Smooth muscle cell (in vitro differentiated cells): ENCODE measurements at regions not wholly inside any gene's neighbourhood (a gene's known extent, or its start where the extent isn't known, plus 50 kb on each side); places are given as distances from the start of the nearest gene placed in this dataset.

Source experiments
- DNase-seq: peaks from one replicate; lab custom pipeline; 2025; ENCODE audit not compliant: unreplicated experiment; lab: John Stamatoyannopoulos, UW
- H2AFZ ChIP-seq: fragments of 200-600 bp; sonication (generic); 2 replicates; pipeline ENCODE4 v1.6.0; 2016; ENCODE audit warnings: antibody characterized with exemption, low read depth, mild to moderate bottlenecking
- H3F3A ChIP-seq: fragments of 200-600 bp; sonication (generic); 2 replicates; pipeline ENCODE4 v1.6.0; 2017; ENCODE audit warnings: antibody characterized with exemption, low read depth
- H3K27ac ChIP-seq: fragments of 200-600 bp; sonication (generic); 2 replicates; pipeline ENCODE4 v1.5.1; 2016; ENCODE audit warnings: low read depth, mild to moderate bottlenecking
- H3K27me3 ChIP-seq: fragments of 200-600 bp; sonication (generic); 2 replicates; pipeline ENCODE4 v1.6.1; 2016; ENCODE audit warnings: low read depth, mild to moderate bottlenecking
- H3K36me3 ChIP-seq: fragments of 200-600 bp; sonication (generic); 2 replicates; pipeline ENCODE4 v1.5.1; 2016; ENCODE audit warnings: low read depth
- H3K4me1 ChIP-seq: fragments of 200-600 bp; sonication (generic); 2 replicates; pipeline ENCODE4 v1.5.1; 2016; ENCODE audit warnings: low read depth
- H3K4me2 ChIP-seq: fragments of 200-600 bp; sonication (generic); 2 replicates; pipeline ENCODE4 v1.6.0; 2016; ENCODE audit warnings: mild to moderate bottlenecking
- H3K4me3 ChIP-seq: fragments of 200-600 bp; sonication (generic); 2 replicates; pipeline ENCODE4 v1.5.1; 2016; ENCODE audit warnings: mild to moderate bottlenecking
- H3K79me2 ChIP-seq: fragments of 200-600 bp; sonication (generic); 2 replicates; pipeline ENCODE4 v1.6.0; 2016; ENCODE audit warnings: low read depth, mild to moderate bottlenecking
- H3K9ac ChIP-seq: fragments of 200-600 bp; sonication (generic); 2 replicates; pipeline ENCODE4 v1.6.0; 2016; ENCODE audit warnings: low read depth
- H3K9me3 ChIP-seq: fragments of 200-600 bp; sonication (generic); replicated peaks from 2 replicates; pipeline ENCODE4 v1.5.1; 2016; ENCODE audit warnings: low read depth
- H4K20me1 ChIP-seq: fragments of 200-600 bp; sonication (generic); 2 replicates; pipeline ENCODE4 v1.6.0; 2016; ENCODE audit warnings: low read depth
- CTCF ChIP-seq: fragments of 200-600 bp; sonication (generic); IDR thresholded peaks from 2 replicates; pipeline ENCODE4 v1.5.1; 2017; ENCODE audit warnings: borderline replicate concordance, mild to moderate bottlenecking, antibody characterized with exemption; ENCODE audit not compliant: insufficient read depth, poor library complexity, severe bottlenecking
- WGBS: methylation state at CpG from one replicate; pipeline ENCODE4 v1.1.7; 2016; ENCODE audit warnings: low lambda C conversion rate; 5-methylcytosine and 5-hydroxymethylcytosine counted together

DNA sequence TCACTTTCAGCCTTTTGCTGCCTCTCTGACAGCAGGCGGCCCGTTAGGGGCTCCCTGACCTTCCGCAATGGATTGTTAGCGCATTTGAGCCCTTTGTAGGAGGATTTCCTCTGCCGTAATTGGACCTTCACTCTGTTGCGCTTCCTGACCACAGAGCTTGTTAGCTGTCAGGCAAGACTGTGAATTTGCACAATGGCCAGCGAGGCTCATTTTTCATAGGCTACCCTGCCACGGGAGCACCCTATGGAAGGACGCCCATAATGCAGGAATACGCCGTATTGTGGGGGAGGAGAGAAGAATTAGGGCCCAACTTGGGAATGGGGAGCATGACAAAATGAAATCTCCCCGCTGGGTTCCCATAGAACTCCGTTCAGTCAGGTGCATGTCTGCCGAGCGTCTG, 205.2 kb upstream of the NLRP1 start:
- no peak overlapping the region for H2AFZ ChIP-seq
- H3K79me2 ChIP-seq = no peaks in the 10 kb centered on the region
- DNase-seq = no peak
- H3K27ac ChIP-seq = no peak overlapping the region
- H3F3A ChIP-seq = no peaks in the 10 kb centered on the region
- no peak for TF ChIP-seq CTCF
- 84% methylated on average over 15 of the region's 15 CpGs for WGBS
- no peaks in the 10 kb centered on the region for H3K4me1 ChIP-seq
- no peaks in the 10 kb centered on the region for H3K9me3 ChIP-seq
- H4K20me1 ChIP-seq = no peaks in the 10 kb centered on the region
- H3K4me2 ChIP-seq = no peak overlapping the region
- no peaks in the 10 kb centered on the region for H3K27me3 ChIP-seq
- H3K4me3 ChIP-seq = no peak overlapping the region
- no peak overlapping the region for H3K9ac ChIP-seq
- no peaks in the 10 kb centered on the region for H3K36me3 ChIP-seq

GRCh38 chr17:5793157-5793556, 208.8 kb upstream of the NLRP1 start:
- peaks cover 9% of the 10 kb centered on the region for H3K4me1 ChIP-seq
- WGBS = 93% methylated on average over 4 of the region's 4 CpGs
- H3K4me3 ChIP-seq = no peak overlapping the region

GRCh38 chr17:5793899-5794298, 209.6 kb upstream of the NLRP1 start:
- Histone ChIP-seq H3K9me3 (no peaks in the 10 kb centered on the region), H4K20me1 (no peaks in the 10 kb centered on the region), H3K4me3 (no peak overlapping the region), H3K4me1 (peaks cover 11% of the 10 kb centered on the region), H3K4me2 (no peak overlapping the region), H3K9ac (no peak overlapping the region), H3K79me2 (no peaks in the 10 kb centered on the region), H3K27me3 (peaks cover 19% of the 10 kb centered on the region), H2AFZ (no peak overlapping the region), H3F3A (no peaks in the 10 kb centered on the region), H3K36me3 (no peaks in the 10 kb centered on the region), H3K27ac (no peak overlapping the region)
- 50% methylated on average over 2 of the region's 2 CpGs for WGBS
- no peak for DNase-seq
- no peak for TF ChIP-seq CTCF

More at GRCh38 chr17:5793157-5793556, 208.8 kb upstream of the NLRP1 start:
- Histone ChIP-seq H3K9ac (no peak overlapping the region), H3K27ac (no peak overlapping the region), H4K20me1 (no peaks in the 10 kb centered on the region), H3K36me3 (no peaks in the 10 kb centered on the region), H2AFZ (no peak overlapping the region), H3K4me2 (no peak overlapping the region), H3K27me3 (peaks cover 16% of the 10 kb centered on the region), H3K79me2 (no peaks in the 10 kb centered on the region), H3K9me3 (no peaks in the 10 kb centered on the region), H3F3A (no peaks in the 10 kb centered on the region)
- TF ChIP-seq CTCF = peak; percentile 16
- no peak for DNase-seq

DNA sequence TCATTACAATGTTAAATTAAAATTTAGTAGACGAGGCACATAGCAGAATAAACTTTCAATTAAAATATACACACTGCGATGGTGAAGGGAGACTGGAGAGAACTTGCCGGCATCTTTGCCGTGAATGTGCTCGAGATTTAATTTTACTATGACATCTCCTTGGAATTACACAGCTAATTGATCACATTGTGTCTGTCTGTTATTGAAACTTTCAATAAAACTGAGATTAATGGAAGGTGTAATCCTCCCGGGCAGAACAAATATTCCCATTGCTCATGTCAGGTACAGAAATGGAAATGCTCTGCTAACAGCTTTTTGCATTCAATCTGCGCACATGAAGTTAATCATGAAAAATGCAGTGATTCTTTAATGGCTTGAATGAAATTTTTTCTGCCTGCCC, 210.1 kb upstream of the NLRP1 start:
- no peak overlapping the region for H3K4me2 ChIP-seq
- WGBS = 94% methylated on average over 7 of the region's 7 CpGs
- no peaks in the 10 kb centered on the region for H4K20me1 ChIP-seq
- no peak overlapping the region for H2AFZ ChIP-seq
- H3K27me3 ChIP-seq = peaks cover 24% of the 10 kb centered on the region
- H3K9me3 ChIP-seq = no peaks in the 10 kb centered on the region
- TF ChIP-seq CTCF = no peak
- no peaks in the 10 kb centered on the region for H3F3A ChIP-seq
- no peak overlapping the region for H3K4me3 ChIP-seq
- H3K27ac ChIP-seq = no peak overlapping the region
- H3K36me3 ChIP-seq = no peaks in the 10 kb centered on the region
- H3K4me1 ChIP-seq = peaks cover 11% of the 10 kb centered on the region
- H3K79me2 ChIP-seq = no peaks in the 10 kb centered on the region
- H3K9ac ChIP-seq = no peak overlapping the region
- no peak for DNase-seq
